ENCODE measurements at regions not wholly inside any gene's neighbourhood (a gene's known extent, or its start where the extent isn't known, plus 50 kb on each side); places are given as distances from the start of the nearest gene placed in this dataset.
"Not testable (repeated sequence)": the region's sequence is repeated elsewhere in the genome, so short reads cannot be mapped to it uniquely, and the experiment has no call there.

DNA sequence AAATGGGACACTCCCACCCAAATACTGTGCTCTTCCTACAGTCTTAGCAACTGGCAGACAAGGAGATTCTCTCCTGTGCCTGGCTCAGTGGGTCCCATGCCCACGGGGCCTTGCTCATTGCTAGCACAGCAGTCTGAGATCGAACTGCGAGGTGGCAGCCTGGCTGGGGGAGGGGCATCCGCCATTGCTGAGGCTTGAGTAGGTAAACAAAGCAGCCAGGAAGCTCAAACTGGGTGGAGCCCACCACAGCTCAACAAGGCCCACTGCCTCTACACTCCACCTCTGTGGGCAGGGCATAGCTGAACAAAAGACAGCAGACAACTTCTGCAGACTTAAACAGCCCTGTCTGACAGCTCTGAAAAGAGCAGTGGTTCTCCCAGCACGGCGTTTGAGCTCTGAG, 174.8 kb downstream of the COL12A1 start:
- not testable (repeated sequence) for H3K36me3 ChIP-seq (ENCODE audit: control insufficient read depth in 3 of 3, insufficient read depth in 2 of 3, low read depth in 1 of 3, low read length in 3 of 3); H3K27me3 ChIP-seq (ENCODE audit: control insufficient read depth in 3 of 3, insufficient read depth in 3 of 3, low read length in 3 of 3); DNase-seq; H3K4me3 ChIP-seq (ENCODE audit: low read depth in 1 of 3, low read length in 3 of 3); H3K9me3 ChIP-seq (ENCODE audit: control insufficient read depth in 2 of 2, insufficient read depth in 1 of 2, low read depth in 1 of 2, low read length in 1 of 2); FAIRE-seq; H3K4me1 ChIP-seq (ENCODE audit: control insufficient read depth in 3 of 3, insufficient read depth in 2 of 3, low read depth in 1 of 3, low read length in 2 of 3); H3K27ac ChIP-seq (ENCODE audit: low read depth in 1 of 3, low read length in 2 of 3)
- 64 to 83% (median 74%) methylated on average over 6 of the region's 6 CpGs for WGBS, 3 donors

DNA sequence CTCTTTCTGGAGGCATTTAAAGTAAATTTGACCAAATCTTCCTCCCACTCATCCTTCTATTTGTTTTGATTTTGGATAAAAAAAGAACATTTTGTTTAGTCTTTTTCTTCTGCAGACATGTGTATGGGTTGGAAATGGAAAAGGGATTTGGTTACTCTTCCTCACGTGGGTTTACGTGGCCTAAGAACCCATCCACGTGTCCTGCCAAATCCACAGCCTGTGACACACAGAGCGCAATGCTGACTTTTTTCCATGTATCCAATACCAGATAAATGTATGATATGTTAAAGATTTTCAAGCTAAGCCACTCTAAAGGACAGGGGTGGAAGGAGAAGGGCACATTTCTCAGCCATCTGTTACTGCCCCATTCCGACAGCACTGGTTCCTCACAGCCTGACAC, 176.5 kb downstream of the COL12A1 start:
- Histone ChIP-seq H3K27me3 (ENCODE audit: control insufficient read depth in 3 of 3, insufficient read depth in 3 of 3, low read length in 3 of 3) (no peaks in the 10 kb centered on the region), H3K9me3 (ENCODE audit: control insufficient read depth in 2 of 2, insufficient read depth in 1 of 2, low read depth in 1 of 2, low read length in 1 of 2) (no peaks in the 10 kb centered on the region), H3K27ac (ENCODE audit: low read depth in 1 of 3, low read length in 2 of 3) (no peak overlapping the region), H3K4me3 (ENCODE audit: low read depth in 1 of 3, low read length in 3 of 3) (no peak overlapping the region), H3K4me1 (ENCODE audit: control insufficient read depth in 3 of 3, insufficient read depth in 2 of 3, low read depth in 1 of 3, low read length in 2 of 3) (no peaks in the 10 kb centered on the region), H3K36me3 (ENCODE audit: control insufficient read depth in 3 of 3, insufficient read depth in 2 of 3, low read depth in 1 of 3, low read length in 3 of 3) (no peaks in the 10 kb centered on the region)
- DNase-seq (no peak), FAIRE-seq (no peak)
- 79 to 85% (median 84%) methylated on average over 5 of the region's 5 CpGs for WGBS, 3 donors

DNA sequence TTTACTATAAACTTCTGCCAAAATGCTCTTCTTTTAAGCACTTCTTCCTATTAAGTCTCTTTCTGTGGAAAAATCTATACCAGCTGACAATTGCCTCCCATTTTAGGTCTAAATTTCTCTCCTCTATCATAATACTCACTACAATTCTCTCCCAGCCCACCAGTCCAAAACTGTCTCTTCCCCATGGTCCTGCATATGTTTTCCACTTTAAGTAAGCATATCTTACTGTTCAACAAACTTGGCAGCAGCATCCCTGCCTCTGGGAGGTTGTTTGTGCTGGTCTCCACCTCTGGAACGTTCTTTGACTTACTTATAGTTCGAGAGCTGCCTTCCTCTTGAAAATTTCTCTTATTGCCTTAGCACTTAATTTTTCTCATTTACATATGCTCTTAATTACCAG, 180.5 kb downstream of the COL12A1 start:
- H3K9me3 ChIP-seq (ENCODE audit: control insufficient read depth in 2 of 2, insufficient read depth in 1 of 2, low read depth in 1 of 2, low read length in 1 of 2): peaks cover 0 to 5% of the 10 kb centered on the region in 2 donors
- H3K27ac ChIP-seq (ENCODE audit: low read depth in 1 of 3, low read length in 2 of 3): no peak overlapping the region
- DNase-seq (no peak), FAIRE-seq (no peak)
- no peaks in the 10 kb centered on the region for H3K36me3 ChIP-seq (ENCODE audit: control insufficient read depth in 3 of 3, insufficient read depth in 2 of 3, low read depth in 1 of 3, low read length in 3 of 3)
- WGBS, 3 donors: 57 to 67% (median 63%) methylated on average over 2 of the region's 2 CpGs
- H3K4me3 ChIP-seq (ENCODE audit: low read depth in 1 of 3, low read length in 3 of 3): no peak overlapping the region
- H3K4me1 ChIP-seq (ENCODE audit: control insufficient read depth in 3 of 3, insufficient read depth in 2 of 3, low read depth in 1 of 3, low read length in 2 of 3): no peaks in the 10 kb centered on the region
- H3K27me3 ChIP-seq (ENCODE audit: control insufficient read depth in 3 of 3, insufficient read depth in 3 of 3, low read length in 3 of 3): no peaks in the 10 kb centered on the region

GRCh38 chr6:75024828-75025227, 181.0 kb downstream of the COL12A1 start:
- Histone ChIP-seq H3K4me3 (ENCODE audit: low read depth in 1 of 3, low read length in 3 of 3) (no peak overlapping the region), H3K9me3 (ENCODE audit: control insufficient read depth in 2 of 2, insufficient read depth in 1 of 2, low read depth in 1 of 2, low read length in 1 of 2) (peaks cover 0 to 5% of the 10 kb centered on the region in 2 donors), H3K27me3 (ENCODE audit: control insufficient read depth in 3 of 3, insufficient read depth in 3 of 3, low read length in 3 of 3) (no peaks in the 10 kb centered on the region), H3K27ac (ENCODE audit: low read depth in 1 of 3, low read length in 2 of 3) (no peak overlapping the region), H3K36me3 (ENCODE audit: control insufficient read depth in 3 of 3, insufficient read depth in 2 of 3, low read depth in 1 of 3, low read length in 3 of 3) (no peaks in the 10 kb centered on the region), H3K4me1 (ENCODE audit: control insufficient read depth in 3 of 3, insufficient read depth in 2 of 3, low read depth in 1 of 3, low read length in 2 of 3) (no peaks in the 10 kb centered on the region)
- WGBS, 3 donors: 43 to 72% (median 64%) methylated on average over 1 of the region's 1 CpG
- no peak for FAIRE-seq
- DNase-seq: no peak

DNA sequence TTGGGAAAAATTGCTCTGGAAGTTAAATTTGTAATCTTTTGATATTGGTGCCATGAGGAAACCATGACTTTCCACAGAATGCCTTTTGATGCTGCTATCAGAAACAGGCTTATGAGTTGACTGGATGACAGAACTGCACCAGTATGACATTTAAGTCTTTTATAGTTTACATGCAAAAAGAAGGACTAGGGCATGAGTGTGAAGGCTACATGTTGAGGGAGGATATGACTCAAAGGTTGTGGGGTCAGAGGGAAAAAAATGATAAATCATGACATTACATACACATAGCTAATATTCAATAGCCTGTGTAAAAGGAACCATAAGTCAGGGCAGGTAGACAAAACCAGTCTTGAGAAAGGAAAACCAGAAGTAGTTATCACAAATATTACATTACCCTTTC, 182.2 kb downstream of the COL12A1 start:
- no peak overlapping the region for H3K4me3 ChIP-seq (ENCODE audit: low read depth in 1 of 3, low read length in 3 of 3)
- no peak for FAIRE-seq
- no peaks in the 10 kb centered on the region for H3K4me1 ChIP-seq (ENCODE audit: control insufficient read depth in 3 of 3, insufficient read depth in 2 of 3, low read depth in 1 of 3, low read length in 2 of 3)
- H3K27me3 ChIP-seq (ENCODE audit: control insufficient read depth in 3 of 3, insufficient read depth in 3 of 3, low read length in 3 of 3): no peaks in the 10 kb centered on the region
- no peak for DNase-seq
- no peaks in the 10 kb centered on the region for H3K36me3 ChIP-seq (ENCODE audit: control insufficient read depth in 3 of 3, insufficient read depth in 2 of 3, low read depth in 1 of 3, low read length in 3 of 3)
- peaks cover 0 to 5% of the 10 kb centered on the region in 2 donors for H3K9me3 ChIP-seq (ENCODE audit: control insufficient read depth in 2 of 2, insufficient read depth in 1 of 2, low read depth in 1 of 2, low read length in 1 of 2)
- H3K27ac ChIP-seq (ENCODE audit: low read depth in 1 of 3, low read length in 2 of 3): no peak overlapping the region

- H3K4me3 ChIP-seq (ENCODE audit: low read depth in 1 of 3, low read length in 3 of 3): no peak overlapping the region
- H3K9me3 ChIP-seq (ENCODE audit: control insufficient read depth in 2 of 2, insufficient read depth in 1 of 2, low read depth in 1 of 2, low read length in 1 of 2): peaks cover 0 to 5% of the 10 kb centered on the region in 2 donors
- 83 to 92% (median 85%) methylated on average over 1 of the region's 1 CpG for WGBS, 3 donors
- no peak overlapping the region for H3K27ac ChIP-seq (ENCODE audit: low read depth in 1 of 3, low read length in 2 of 3)
- DNase-seq: no peak
- H3K27me3 ChIP-seq (ENCODE audit: control insufficient read depth in 3 of 3, insufficient read depth in 3 of 3, low read length in 3 of 3): no peaks in the 10 kb centered on the region
- no peaks in the 10 kb centered on the region for H3K4me1 ChIP-seq (ENCODE audit: control insufficient read depth in 3 of 3, insufficient read depth in 2 of 3, low read depth in 1 of 3, low read length in 2 of 3)
- FAIRE-seq: no peak
- no peaks in the 10 kb centered on the region for H3K36me3 ChIP-seq (ENCODE audit: control insufficient read depth in 3 of 3, insufficient read depth in 2 of 3, low read depth in 1 of 3, low read length in 3 of 3)
Measured at GRCh38 chr6:75020971-75021370, 184.9 kb downstream of the COL12A1 start.

GRCh38 chr6:75020376-75020775, 185.5 kb downstream of the COL12A1 start:
- no peak for DNase-seq
- 61 to 86% (median 81%) methylated on average over 2 of the region's 2 CpGs for WGBS, 3 donors
- Histone ChIP-seq H3K9me3 (ENCODE audit: control insufficient read depth in 2 of 2, insufficient read depth in 1 of 2, low read depth in 1 of 2, low read length in 1 of 2) (peaks cover 0 to 5% of the 10 kb centered on the region in 2 donors), H3K4me1 (ENCODE audit: control insufficient read depth in 3 of 3, insufficient read depth in 2 of 3, low read depth in 1 of 3, low read length in 2 of 3) (no peaks in the 10 kb centered on the region), H3K27me3 (ENCODE audit: control insufficient read depth in 3 of 3, insufficient read depth in 3 of 3, low read length in 3 of 3) (no peaks in the 10 kb centered on the region), H3K27ac (ENCODE audit: low read depth in 1 of 3, low read length in 2 of 3) (no peak overlapping the region), H3K36me3 (ENCODE audit: control insufficient read depth in 3 of 3, insufficient read depth in 2 of 3, low read depth in 1 of 3, low read length in 3 of 3) (no peaks in the 10 kb centered on the region), H3K4me3 (ENCODE audit: low read depth in 1 of 3, low read length in 3 of 3) (no peak overlapping the region)
- no peak for FAIRE-seq

DNA sequence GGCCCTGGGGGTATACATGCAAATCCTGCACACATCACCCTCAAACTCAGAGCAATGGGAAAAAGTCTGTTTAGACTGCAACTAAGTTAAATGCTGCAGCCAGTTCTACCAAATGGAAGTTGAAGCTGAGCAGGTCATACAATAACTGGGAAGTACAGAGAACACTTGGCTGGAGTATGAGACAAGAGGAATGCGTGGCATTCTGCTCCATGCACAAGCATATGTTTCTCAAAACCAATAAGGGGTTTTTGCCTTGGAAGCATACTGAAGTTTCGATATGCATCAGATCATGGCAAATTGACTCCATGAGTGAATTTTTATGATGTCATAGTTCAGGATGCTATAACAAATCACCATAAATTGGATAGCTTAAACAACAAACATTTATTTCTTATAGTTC, 193.8 kb downstream of the COL12A1 start:
- no peak for DNase-seq
- Histone ChIP-seq H3K4me1 (ENCODE audit: control insufficient read depth in 3 of 3, insufficient read depth in 2 of 3, low read depth in 1 of 3, low read length in 2 of 3) (no peaks in the 10 kb centered on the region), H3K9me3 (ENCODE audit: control insufficient read depth in 2 of 2, insufficient read depth in 1 of 2, low read depth in 1 of 2, low read length in 1 of 2) (no peaks in the 10 kb centered on the region), H3K36me3 (ENCODE audit: control insufficient read depth in 3 of 3, insufficient read depth in 2 of 3, low read depth in 1 of 3, low read length in 3 of 3) (no peaks in the 10 kb centered on the region), H3K27me3 (ENCODE audit: control insufficient read depth in 3 of 3, insufficient read depth in 3 of 3, low read length in 3 of 3) (no peaks in the 10 kb centered on the region), H3K27ac (ENCODE audit: low read depth in 1 of 3, low read length in 2 of 3) (no peak overlapping the region), H3K4me3 (ENCODE audit: low read depth in 1 of 3, low read length in 3 of 3) (no peak overlapping the region)
- WGBS, 3 donors: 67 to 79% (median 74%) methylated on average over 2 of the region's 2 CpGs
- FAIRE-seq: no peak

DNA sequence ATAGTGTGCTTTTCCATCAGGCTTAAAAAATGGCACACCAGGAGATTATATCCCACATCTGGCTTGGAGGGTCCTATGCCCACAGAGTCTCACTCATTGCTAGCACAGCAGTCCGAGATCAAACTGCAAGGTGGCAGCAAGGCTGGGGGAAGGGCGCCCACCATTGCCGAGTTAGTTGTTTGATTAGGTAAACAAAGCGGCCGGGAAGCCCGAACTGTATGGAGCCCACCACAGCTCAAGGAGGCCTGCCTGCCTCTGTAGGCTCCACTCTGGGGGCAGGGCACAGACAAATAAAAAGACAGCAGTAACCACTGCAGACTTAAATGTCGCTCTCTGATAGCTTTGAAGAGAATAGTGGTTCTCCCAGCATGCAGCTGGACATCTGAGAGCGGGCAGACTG, 201.9 kb downstream of the COL12A1 start:
- not testable (repeated sequence) for H3K9me3 ChIP-seq (ENCODE audit: control insufficient read depth in 2 of 2, insufficient read depth in 1 of 2, low read depth in 1 of 2, low read length in 1 of 2); FAIRE-seq
- 84 to 86% (median 85%) methylated on average over 8 of the region's 8 CpGs for WGBS, 3 donors

More for the DNA sequence above, 201.9 kb downstream of the COL12A1 start:
- not testable (repeated sequence) for H3K4me3 ChIP-seq (ENCODE audit: low read depth in 1 of 3, low read length in 3 of 3); H3K27me3 ChIP-seq (ENCODE audit: control insufficient read depth in 3 of 3, insufficient read depth in 3 of 3, low read length in 3 of 3); H3K27ac ChIP-seq (ENCODE audit: low read depth in 1 of 3, low read length in 2 of 3); H3K36me3 ChIP-seq (ENCODE audit: control insufficient read depth in 3 of 3, insufficient read depth in 2 of 3, low read depth in 1 of 3, low read length in 3 of 3); H3K4me1 ChIP-seq (ENCODE audit: control insufficient read depth in 3 of 3, insufficient read depth in 2 of 3, low read depth in 1 of 3, low read length in 2 of 3); DNase-seq

Measured in small intestine (tissue), 7 donors.